ENCODE measurements at regions not wholly inside any gene's neighbourhood (a gene's known extent, or its start where the extent isn't known, plus 50 kb on each side); places are given as distances from the start of the nearest gene placed in this dataset.

DNA sequence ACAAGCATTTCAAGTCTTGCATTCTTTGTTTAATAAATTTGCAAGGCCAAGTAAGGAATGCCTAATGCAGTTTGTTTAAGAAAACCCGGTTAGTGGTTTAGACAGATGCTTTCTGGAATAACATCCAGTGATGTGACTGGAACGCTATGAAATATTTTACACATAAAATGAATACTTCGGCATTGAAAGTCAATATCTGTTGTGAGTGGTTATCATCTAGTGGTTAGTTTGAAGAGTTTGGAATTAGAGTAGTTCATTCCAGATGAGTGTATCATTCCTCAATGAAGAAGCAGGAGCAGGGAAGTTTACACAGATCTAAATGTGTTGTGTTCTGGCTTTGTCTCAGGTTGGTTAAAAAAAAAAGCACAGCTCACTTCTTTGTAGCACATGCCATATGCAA lies 608.0 kb upstream of the PIK3C3 start:
- Histone ChIP-seq H3K36me3 (ENCODE audit: insufficient read depth) (no peaks in the 10 kb centered on the region), H3K4me3 (IDR thresholded peaks at IDR 0.05; ENCODE audit: insufficient read depth, low read depth, low read length) (no peak overlapping the region), H3K27me3 (ENCODE audit: insufficient read depth, low read depth) (no peaks in the 10 kb centered on the region), H4K20me1 (ENCODE audit: insufficient read depth) (no peaks in the 10 kb centered on the region), H3K27ac (no peak overlapping the region), H3K9ac (no peak overlapping the region), H3K4me2 (no peak overlapping the region), H2AFZ (ENCODE audit: low read depth) (no peak overlapping the region), H3K79me2 (ENCODE audit: insufficient read depth, low read depth) (no peaks in the 10 kb centered on the region), H3K4me1 (ENCODE audit: low read depth, poor library complexity, severe bottlenecking) (no peaks in the 10 kb centered on the region)
- TF ChIP-seq, protein P1, sequence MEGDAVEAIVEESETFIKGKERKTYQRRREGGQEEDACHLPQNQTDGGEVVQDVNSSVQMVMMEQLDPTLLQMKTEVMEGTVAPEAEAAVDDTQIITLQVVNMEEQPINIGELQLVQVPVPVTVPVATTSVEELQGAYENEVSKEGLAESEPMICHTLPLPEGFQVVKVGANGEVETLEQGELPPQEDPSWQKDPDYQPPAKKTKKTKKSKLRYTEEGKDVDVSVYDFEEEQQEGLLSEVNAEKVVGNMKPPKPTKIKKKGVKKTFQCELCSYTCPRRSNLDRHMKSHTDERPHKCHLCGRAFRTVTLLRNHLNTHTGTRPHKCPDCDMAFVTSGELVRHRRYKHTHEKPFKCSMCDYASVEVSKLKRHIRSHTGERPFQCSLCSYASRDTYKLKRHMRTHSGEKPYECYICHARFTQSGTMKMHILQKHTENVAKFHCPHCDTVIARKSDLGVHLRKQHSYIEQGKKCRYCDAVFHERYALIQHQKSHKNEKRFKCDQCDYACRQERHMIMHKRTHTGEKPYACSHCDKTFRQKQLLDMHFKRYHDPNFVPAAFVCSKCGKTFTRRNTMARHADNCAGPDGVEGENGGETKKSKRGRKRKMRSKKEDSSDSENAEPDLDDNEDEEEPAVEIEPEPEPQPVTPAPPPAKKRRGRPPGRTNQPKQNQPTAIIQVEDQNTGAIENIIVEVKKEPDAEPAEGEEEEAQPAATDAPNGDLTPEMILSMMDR (conservative IDR thresholded peaks at IDR 0.05; ENCODE audit: low read depth, low read length), result no peak

DNA sequence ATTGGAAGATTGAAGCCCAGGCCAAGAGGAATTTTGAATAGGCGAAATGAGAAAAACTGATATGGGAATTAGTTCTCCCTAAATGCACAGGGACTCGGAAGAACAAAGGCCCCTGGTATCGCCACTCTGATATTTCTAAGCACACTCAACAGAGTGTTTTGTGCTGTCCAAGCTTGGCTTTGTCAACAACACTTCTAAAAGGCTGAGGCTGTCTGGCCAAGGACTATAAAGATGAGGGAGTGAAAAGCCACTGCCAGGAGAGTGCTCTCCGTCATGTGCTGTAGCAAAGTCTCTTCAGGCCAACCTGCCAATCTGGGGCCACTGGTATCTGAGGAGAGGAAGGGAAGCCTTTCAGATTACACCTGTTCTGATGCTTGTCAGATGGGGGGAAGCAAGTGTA lies 611.2 kb upstream of the PIK3C3 start:
- Histone ChIP-seq H2AFZ (ENCODE audit: low read depth) (no peak overlapping the region), H3K4me2 (no peak overlapping the region), H3K9ac (no peak overlapping the region), H3K27me3 (ENCODE audit: insufficient read depth, low read depth) (no peaks in the 10 kb centered on the region), H3K79me2 (ENCODE audit: insufficient read depth, low read depth) (no peaks in the 10 kb centered on the region), H4K20me1 (ENCODE audit: insufficient read depth) (no peaks in the 10 kb centered on the region), H3K27ac (no peak overlapping the region), H3K36me3 (ENCODE audit: insufficient read depth) (no peaks in the 10 kb centered on the region), H3K4me3 (IDR thresholded peaks at IDR 0.05; ENCODE audit: insufficient read depth, low read depth, low read length) (no peak overlapping the region), H3K4me1 (ENCODE audit: low read depth, poor library complexity, severe bottlenecking) (no peaks in the 10 kb centered on the region)
- TF ChIP-seq, protein P1 (conservative IDR thresholded peaks at IDR 0.05; ENCODE audit: low read depth, low read length), result no peak

DNA sequence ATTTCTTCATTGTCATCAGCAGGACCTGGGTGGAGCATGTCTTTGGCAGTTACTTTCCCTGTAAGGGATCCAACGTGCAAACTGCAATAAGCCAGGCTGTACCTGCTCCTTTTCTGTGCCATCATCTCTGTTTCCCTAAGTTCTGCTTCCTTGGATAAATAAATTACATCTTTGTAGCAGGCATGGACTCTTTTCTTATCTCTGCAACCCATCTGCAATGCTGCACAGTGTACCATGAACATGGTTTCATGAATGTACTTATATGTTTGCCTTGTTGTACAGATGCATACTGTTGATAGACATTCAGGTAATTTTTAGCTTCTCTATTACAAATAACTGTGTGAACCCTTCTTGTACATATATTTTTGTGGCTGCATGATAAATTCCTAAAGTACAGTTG lies 616.7 kb upstream of the PIK3C3 start:
- Histone ChIP-seq H3K27me3 (ENCODE audit: insufficient read depth, low read depth) (no peaks in the 10 kb centered on the region), H3K27ac (no peak overlapping the region), H3K4me3 (IDR thresholded peaks at IDR 0.05; ENCODE audit: insufficient read depth, low read depth, low read length) (no peak overlapping the region), H3K36me3 (ENCODE audit: insufficient read depth) (no peaks in the 10 kb centered on the region), H3K4me1 (ENCODE audit: low read depth, poor library complexity, severe bottlenecking) (no peaks in the 10 kb centered on the region), H4K20me1 (ENCODE audit: insufficient read depth) (no peaks in the 10 kb centered on the region), H3K4me2 (no peak overlapping the region), H2AFZ (ENCODE audit: low read depth) (no peak overlapping the region), H3K9ac (no peak overlapping the region), H3K79me2 (ENCODE audit: insufficient read depth, low read depth) (no peaks in the 10 kb centered on the region)
- TF ChIP-seq, protein P1 (conservative IDR thresholded peaks at IDR 0.05; ENCODE audit: low read depth, low read length), result no peak

DNA sequence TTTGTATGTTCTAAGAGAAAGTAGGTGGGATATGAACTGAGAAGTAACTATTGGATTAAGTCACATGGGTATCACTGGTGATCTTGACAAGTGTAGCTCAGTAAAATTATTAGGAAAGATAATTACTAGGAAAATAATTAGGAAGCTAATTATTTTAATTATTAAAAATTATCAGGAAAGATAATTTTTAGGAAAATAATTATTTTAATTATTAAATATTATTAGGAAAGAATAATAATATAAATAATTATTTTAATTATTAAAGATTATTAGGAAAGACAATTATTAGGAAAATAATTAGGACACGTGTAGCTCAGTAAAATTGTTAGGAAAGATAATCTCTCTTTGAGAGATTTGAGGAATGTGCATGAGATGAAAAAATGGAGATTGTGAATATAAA lies 623.4 kb upstream of the PIK3C3 start:
- Histone ChIP-seq H3K4me1 (ENCODE audit: low read depth, poor library complexity, severe bottlenecking) (no peaks in the 10 kb centered on the region), H4K20me1 (ENCODE audit: insufficient read depth) (no peaks in the 10 kb centered on the region), H3K36me3 (ENCODE audit: insufficient read depth) (no peaks in the 10 kb centered on the region), H3K4me2 (no peak overlapping the region), H3K27me3 (ENCODE audit: insufficient read depth, low read depth) (no peaks in the 10 kb centered on the region), H2AFZ (ENCODE audit: low read depth) (no peak overlapping the region), H3K4me3 (IDR thresholded peaks at IDR 0.05; ENCODE audit: insufficient read depth, low read depth, low read length) (no peak overlapping the region), H3K79me2 (ENCODE audit: insufficient read depth, low read depth) (no peaks in the 10 kb centered on the region), H3K27ac (no peak overlapping the region), H3K9ac (no peak overlapping the region)
- TF ChIP-seq, protein P1 (conservative IDR thresholded peaks at IDR 0.05; ENCODE audit: low read depth, low read length), result no peak

DNA sequence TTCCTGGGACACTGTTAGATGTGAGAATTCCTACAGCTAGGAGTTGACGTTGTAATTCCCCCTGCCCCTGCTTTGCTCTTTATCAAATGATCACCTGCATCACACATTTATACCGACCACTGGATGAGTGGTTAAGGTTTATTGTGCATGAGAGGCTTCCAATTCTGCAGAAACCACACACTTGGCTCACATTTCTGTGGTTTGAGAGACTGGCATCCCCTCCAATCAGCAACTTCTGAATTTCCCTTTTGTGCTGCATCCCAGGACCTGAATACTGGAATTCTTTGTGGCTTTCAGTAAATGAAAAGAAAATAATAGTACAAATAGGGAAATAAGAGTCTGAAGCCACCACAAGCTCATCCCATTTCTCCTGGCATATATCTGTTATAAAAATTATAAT lies 628.7 kb upstream of the PIK3C3 start:
- H3K36me3 ChIP-seq (ENCODE audit: insufficient read depth), result no peaks in the 10 kb centered on the region
- no peak overlapping the region for H3K27ac ChIP-seq
- no peaks in the 10 kb centered on the region for H3K27me3 ChIP-seq (ENCODE audit: insufficient read depth, low read depth)
- H3K79me2 ChIP-seq (ENCODE audit: insufficient read depth, low read depth), result no peaks in the 10 kb centered on the region
- TF ChIP-seq, protein P1 (conservative IDR thresholded peaks at IDR 0.05; ENCODE audit: low read depth, low read length), result no peak
- no peak overlapping the region for H3K4me3 ChIP-seq (IDR thresholded peaks at IDR 0.05; ENCODE audit: insufficient read depth, low read depth, low read length)
- H3K9ac ChIP-seq, result no peak overlapping the region
- no peaks in the 10 kb centered on the region for H4K20me1 ChIP-seq (ENCODE audit: insufficient read depth)
- H3K4me1 ChIP-seq (ENCODE audit: low read depth, poor library complexity, severe bottlenecking), result no peaks in the 10 kb centered on the region
- H2AFZ ChIP-seq (ENCODE audit: low read depth), result no peak overlapping the region
- H3K4me2 ChIP-seq, result no peak overlapping the region
